Right lobe of liver (tissue), 6 donors: ENCODE measurements at regions not wholly inside any gene's neighbourhood (a gene's known extent, or its start where the extent isn't known, plus 50 kb on each side); places are given as distances from the start of the nearest gene placed in this dataset.
"Not testable (repeated sequence)": the region's sequence is repeated elsewhere in the genome, so short reads cannot be mapped to it uniquely, and the experiment has no call there.

ENCODE experiments used
- ATAC-seq, 4 donors: fragments of 200-7000 bp; cut with Tn5 transposase; one replicate each; pipeline ENCODE4 v1.9.1; 2020; ENCODE audit warnings: mild to moderate bottlenecking in 4 of 4, moderate library complexity in 4 of 4
- DNase-seq, 3 donors: peaks; one replicate each; pipeline ENCODE4 v3.0.0-alpha.2; 2020
- H3K27ac ChIP-seq, 3 donors: fragments of 200-600 bp; one replicate each; pipeline ENCODE4 v1.8.0; 2022
- H3K27me3 ChIP-seq, 2 donors: fragments of 200-600 bp; one replicate each; pipeline ENCODE4 v1.8.0; 2022
- H3K36me3 ChIP-seq, 4 donors: fragments of 200-600 bp; sonication (generic) in 1 of 4; one replicate each; pipeline versions ENCODE4 v1.5.1 to v1.8.0; 2017 to 2022; ENCODE audit warnings: control low read depth in 1 of 4
- H3K4me1 ChIP-seq, 4 donors: fragments of 200-600 bp; sonication (generic) in 1 of 4; one replicate each; pipeline versions ENCODE4 v1.5.1 to v1.8.0; 2017 to 2022; ENCODE audit warnings: control low read depth in 1 of 4
- H3K4me3 ChIP-seq, 3 donors: fragments of 200-600 bp; one replicate each; pipeline ENCODE4 v1.8.0; 2022
- H3K9me3 ChIP-seq, 4 donors: fragments of 200-600 bp; sonication (generic) in 1 of 4; one replicate each; pipeline versions ENCODE4 v1.5.1 to v1.8.0; 2017 to 2022; ENCODE audit warnings: control low read depth in 1 of 4
- POLR2A ChIP-seq: fragments of 450-650 bp; IDR thresholded peaks from one replicate; pipeline ENCODE4 v1.6.1; 2017; ENCODE audit warnings: antibody characterized with exemption, mild to moderate bottlenecking
- WGBS: methylation state at CpG from one replicate; pipeline ENCODE4 v1.1.6; 2018; ENCODE audit warnings: low coverage, low lambda C conversion rate; ENCODE audit not compliant: insufficient coverage; ENCODE audit errors: missing lambda C conversion rate; 5-methylcytosine and 5-hydroxymethylcytosine counted together
- intact Hi-C, 2 donors: fragments of 100-400 bp; cut with DNase I; formaldehyde crosslinking; loops; one replicate each; pipeline versions ENCODE4 v1.11.2 to v1.14.1; 2022
- TF ChIP-seq, protein P1 (sequence below), 4 donors: fragments of 200-600 bp in 3 of 4; fragments of 450-650 bp in 1 of 4; IDR thresholded peaks; one replicate each; pipeline versions ENCODE4 v1.5.1 to v1.8.0; 2016 to 2022; ENCODE audit warnings: antibody characterized with exemption in 4 of 4, mild to moderate bottlenecking in 2 of 4
- donor health status: DM: no; HTN: yes; CAD: no.
- donor health status: DM: no; HTN: no; CAD: no.
- donor health status: DM: no; HTN: no; CAD: no.
- donor health status: DM: no; HTN: yes; CAD: no.
- donor health status: DM: no; HTN: yes; CAD: no.

DNA sequence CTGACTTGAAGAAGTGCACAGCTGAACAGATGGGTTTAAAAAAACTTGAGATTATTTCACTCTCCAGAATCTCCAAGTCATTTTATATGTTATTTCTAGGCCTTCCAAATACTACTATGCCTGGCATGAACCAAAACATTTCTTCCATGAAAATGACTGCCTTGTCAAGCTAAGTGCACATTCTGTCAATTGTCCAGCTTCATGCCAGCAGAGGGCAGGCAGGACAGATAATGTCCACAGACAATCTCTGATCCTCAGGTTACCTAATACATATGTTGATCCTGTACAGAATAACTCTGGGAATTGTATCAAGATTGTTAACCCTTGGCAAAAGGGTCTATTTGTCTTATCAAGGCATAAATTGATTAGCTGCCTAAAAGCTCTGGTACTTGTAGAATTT lies 229.5 kb downstream of the AASDHPPT start:
- intact Hi-C loops: no loop called here
- H3K9me3 ChIP-seq: no peaks in the 10 kb centered on the region
- no peak for ATAC-seq

GRCh38 chr11:106309070-106309684 lies 231.7 kb downstream of the AASDHPPT start:
- no peak for ATAC-seq
- H3K4me1 ChIP-seq: no peaks in the 10 kb centered on the region
- H3K27me3 ChIP-seq: no peaks in the 10 kb centered on the region
- TF ChIP-seq, protein P1, sequence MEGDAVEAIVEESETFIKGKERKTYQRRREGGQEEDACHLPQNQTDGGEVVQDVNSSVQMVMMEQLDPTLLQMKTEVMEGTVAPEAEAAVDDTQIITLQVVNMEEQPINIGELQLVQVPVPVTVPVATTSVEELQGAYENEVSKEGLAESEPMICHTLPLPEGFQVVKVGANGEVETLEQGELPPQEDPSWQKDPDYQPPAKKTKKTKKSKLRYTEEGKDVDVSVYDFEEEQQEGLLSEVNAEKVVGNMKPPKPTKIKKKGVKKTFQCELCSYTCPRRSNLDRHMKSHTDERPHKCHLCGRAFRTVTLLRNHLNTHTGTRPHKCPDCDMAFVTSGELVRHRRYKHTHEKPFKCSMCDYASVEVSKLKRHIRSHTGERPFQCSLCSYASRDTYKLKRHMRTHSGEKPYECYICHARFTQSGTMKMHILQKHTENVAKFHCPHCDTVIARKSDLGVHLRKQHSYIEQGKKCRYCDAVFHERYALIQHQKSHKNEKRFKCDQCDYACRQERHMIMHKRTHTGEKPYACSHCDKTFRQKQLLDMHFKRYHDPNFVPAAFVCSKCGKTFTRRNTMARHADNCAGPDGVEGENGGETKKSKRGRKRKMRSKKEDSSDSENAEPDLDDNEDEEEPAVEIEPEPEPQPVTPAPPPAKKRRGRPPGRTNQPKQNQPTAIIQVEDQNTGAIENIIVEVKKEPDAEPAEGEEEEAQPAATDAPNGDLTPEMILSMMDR (IDR thresholded peaks at IDR 0.05): no peak
- DNase-seq: no peak
- no peak overlapping the region for H3K27ac ChIP-seq
- H3K36me3 ChIP-seq: no peaks in the 10 kb centered on the region
- H3K9me3 ChIP-seq: no peaks in the 10 kb centered on the region
- intact Hi-C loops: no loop called here
- WGBS: 37% methylated on average over 2 of the region's 2 CpGs
- no peak overlapping the region for H3K4me3 ChIP-seq

More for the DNA sequence above, 229.5 kb downstream of the AASDHPPT start:
- no peak for DNase-seq
- no peaks in the 10 kb centered on the region for H3K36me3 ChIP-seq
- H3K4me1 ChIP-seq: no peaks in the 10 kb centered on the region
- TF ChIP-seq POLR2A: no peak
- TF ChIP-seq, protein P1 (IDR thresholded peaks at IDR 0.05): no peak
- H3K4me3 ChIP-seq: no peak overlapping the region
- H3K27ac ChIP-seq: no peak overlapping the region
- H3K27me3 ChIP-seq: no peaks in the 10 kb centered on the region

DNA sequence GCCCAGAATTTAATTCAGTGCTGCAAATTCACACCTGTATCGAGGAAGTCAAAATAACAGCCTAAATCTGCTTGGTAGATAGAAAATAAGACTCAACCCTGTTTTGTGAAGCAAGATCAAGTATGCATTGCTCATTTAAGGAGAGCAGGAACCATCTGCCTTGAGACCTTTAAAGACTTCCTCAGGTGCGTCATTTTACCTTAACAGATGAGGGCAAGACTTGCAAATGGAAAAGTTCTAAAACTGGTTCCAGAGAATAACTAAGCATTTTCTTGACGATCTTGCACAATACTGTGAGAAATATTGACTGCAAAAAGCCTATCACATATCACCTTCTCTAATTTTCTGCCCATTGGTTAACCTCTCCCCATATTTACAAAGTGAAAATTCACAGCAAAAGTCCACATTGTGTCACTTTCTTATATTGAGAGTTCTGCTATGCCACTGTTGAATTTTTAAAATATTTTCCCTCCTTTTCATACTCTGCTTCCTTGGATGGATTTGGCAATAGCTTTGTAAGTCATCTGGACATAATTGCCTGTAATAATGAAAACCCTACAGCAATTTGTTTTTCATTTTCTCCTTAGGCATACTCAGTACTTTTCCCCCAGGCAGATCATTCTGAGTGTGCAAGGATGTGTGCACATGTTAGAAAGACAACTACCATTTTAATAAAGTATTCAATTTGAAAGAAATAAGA lies 234.2 kb downstream of the AASDHPPT start:
- intact Hi-C loops: no loop called here
- Histone ChIP-seq H3K4me1 (no peaks in the 10 kb centered on the region), H3K27ac (no peak overlapping the region), H3K36me3 (no peaks in the 10 kb centered on the region), H3K9me3 (no peaks in the 10 kb centered on the region), H3K4me3 (no peak overlapping the region), H3K27me3 (no peaks in the 10 kb centered on the region)
- 49% methylated on average over 3 of the region's 3 CpGs for WGBS
- TF ChIP-seq POLR2A: no peak
- TF ChIP-seq, protein P1 (IDR thresholded peaks at IDR 0.05): no peak
- DNase-seq (no peak), ATAC-seq (no peak)

DNA sequence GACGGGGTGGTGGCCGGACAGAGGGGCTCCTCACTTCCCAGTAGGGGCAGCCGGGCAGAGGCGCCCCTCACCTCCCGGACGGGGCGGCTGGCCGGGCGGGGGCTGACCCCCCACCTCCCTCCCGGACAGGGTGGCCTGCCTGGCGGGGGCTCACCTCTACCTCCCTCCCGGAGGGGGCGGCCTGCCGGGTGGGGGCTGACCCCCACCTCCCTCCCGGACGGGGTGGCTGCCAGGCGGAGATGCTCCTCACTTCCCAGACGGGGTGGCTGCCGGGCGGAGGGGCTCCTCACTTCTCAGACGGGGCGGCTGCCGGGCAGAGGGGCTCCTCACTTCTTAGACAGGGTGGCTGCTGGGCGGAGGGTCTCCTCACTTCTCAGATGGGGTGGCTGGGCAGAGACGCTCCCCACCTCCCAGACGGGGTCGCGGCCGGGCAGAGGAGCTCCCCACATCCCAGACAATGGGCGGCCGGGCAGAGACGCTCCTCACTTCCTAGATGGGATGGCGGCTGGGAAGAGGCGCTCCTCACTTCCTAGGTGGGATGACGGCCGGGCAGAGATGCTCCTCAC lies 239.8 kb downstream of the AASDHPPT start:
- H3K9me3 ChIP-seq, H3K27ac ChIP-seq, H3K4me3 ChIP-seq, intact Hi-C loops, ATAC-seq, H3K36me3 ChIP-seq, H3K4me1 ChIP-seq, DNase-seq, H3K27me3 ChIP-seq: not testable (repeated sequence)
- WGBS: 86% methylated on average over 1 of the region's 36 CpGs

DNA sequence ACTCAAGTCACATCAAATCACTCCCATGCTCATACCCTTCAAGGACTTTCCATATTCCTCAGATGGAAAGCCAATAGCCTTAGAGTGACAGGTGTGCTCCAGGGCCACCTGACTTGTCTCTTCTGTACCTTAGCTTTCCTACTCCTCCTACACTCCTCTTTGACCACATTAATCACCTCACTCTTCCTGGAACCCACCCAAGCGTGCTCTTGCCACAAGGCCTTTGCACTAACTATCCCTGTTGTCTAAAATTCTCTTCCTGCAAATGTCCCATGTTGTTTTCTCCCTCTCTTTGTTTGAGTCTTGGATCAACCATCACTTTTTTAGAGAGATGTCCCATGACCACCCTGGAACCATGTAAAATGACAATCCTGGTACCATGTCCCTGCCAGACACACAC lies 244.1 kb downstream of the AASDHPPT start:
- H3K36me3 ChIP-seq: no peaks in the 10 kb centered on the region

More for the DNA sequence above, 244.1 kb downstream of the AASDHPPT start:
- no peak overlapping the region for H3K27ac ChIP-seq
- no peak overlapping the region for H3K4me3 ChIP-seq
- ATAC-seq: no peak
- no peak for DNase-seq
- no peaks in the 10 kb centered on the region for H3K9me3 ChIP-seq
- 67% methylated on average over 1 of the region's 1 CpG for WGBS
- no peaks in the 10 kb centered on the region for H3K4me1 ChIP-seq
- TF ChIP-seq POLR2A: no peak
- TF ChIP-seq, protein P1 (IDR thresholded peaks at IDR 0.05): no peak
- H3K27me3 ChIP-seq: no peaks in the 10 kb centered on the region
- intact Hi-C loops: no loop called here
